NCI-H1092 (cell line): ENCODE measurements at regions not wholly inside any gene's neighbourhood (a gene's known extent, or its start where the extent isn't known, plus 50 kb on each side); places are given as distances from the start of the nearest gene placed in this dataset.

Experiments used
- DNase-seq: peaks from one replicate; lab custom pipeline; 2025; lab: John Stamatoyannopoulos, UW

GRCh38 chr20:63070301-63070625 is 63.5 kb upstream of the BHLHE23 start:
- no peak for DNase-seq

DNA sequence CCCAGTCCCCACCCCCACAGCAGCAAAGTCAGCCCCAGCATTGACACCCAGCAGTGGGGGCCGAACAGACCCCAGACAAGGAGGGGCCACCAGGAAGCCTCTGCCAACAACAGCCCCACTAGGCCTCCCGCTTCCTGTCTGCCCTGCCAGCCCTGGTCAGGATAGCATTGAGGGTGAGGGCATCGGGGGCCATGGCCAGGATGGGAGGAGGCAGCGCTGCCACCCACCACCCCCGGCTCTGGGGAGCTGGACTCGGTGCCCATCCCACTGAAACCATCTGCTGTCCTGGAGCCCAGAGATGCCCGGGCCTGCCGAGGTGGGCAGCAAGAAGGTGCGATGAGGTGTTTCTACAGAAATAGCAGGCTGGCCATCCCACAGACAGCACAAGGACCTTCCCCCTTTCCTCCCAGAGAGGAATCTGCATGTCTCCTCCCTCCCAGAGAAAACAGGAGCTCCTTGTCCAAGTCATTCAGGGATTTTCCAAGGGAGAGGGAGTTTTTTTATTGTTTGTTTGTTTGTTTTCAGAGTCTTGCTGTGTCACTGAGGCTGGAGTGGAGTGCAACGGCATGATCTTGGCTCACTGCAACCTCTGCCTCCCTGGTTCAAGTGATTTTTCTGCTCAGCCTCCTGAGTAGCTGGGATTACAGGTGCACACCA is 62.1 kb upstream of the BHLHE23 start:
- no peak for DNase-seq

GRCh38 chr20:63067721-63068560 is 61.2 kb upstream of the BHLHE23 start:
- DNase-seq, result no peak

GRCh38 chr20:63067266-63067635 is 60.5 kb upstream of the BHLHE23 start:
- DNase-seq, result no peak

GRCh38 chr20:63066506-63067265 is 59.9 kb upstream of the BHLHE23 start:
- DNase-seq, result no peak

GRCh38 chr20:63065911-63066310 is 59.1 kb upstream of the BHLHE23 start:
- DNase-seq, result no peak

DNA sequence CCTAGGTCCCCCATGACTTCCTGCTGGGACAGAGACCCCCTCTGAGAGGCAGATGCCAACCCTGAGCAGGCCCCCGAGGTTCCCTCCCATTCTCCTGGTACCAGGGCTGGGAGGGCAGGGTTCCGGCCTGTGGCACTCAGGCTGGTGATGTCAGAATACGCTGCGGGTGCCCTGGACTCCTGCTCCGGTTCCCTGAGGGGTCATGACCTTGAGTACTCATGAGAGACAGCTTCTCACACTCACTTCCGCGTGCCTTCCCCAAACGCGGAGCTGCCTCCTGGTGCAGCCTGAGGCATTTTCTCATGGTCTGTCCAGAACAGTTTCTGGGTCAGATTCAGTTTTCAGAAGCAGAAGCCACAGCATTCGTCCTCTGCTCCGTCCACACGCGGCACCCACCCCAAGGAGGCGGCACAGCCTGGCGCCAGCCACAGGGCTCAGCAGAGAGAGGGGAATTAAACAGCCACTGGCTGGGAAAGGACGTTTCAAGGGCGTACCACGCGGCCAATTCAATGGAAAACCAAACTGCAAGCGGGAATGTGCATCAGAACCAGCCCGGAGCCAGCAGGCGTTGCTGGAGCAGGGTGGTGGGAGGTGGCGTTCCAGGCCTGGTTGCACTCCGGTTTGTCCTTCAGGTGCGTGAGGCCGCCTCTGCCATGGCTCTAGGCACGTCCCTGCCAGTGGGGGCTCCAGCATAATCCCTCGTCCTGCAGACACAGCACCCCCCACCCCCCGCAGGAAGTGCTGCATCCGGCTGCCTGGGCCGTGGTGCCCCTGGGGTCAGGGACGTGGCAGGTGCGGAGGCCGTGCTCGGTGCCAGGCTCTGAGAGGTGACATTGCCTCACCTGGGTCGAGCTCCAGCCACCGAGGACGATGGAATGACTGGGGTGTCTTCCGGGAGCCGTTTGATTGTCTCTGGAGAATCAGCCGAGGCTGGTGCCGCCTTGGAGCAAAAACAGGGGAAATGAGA is 58.3 kb upstream of the BHLHE23 start:
- no peak for DNase-seq

- no peak for DNase-seq
These were observed 57.5 kb upstream of the BHLHE23 start for GRCh38 chr20:63064310-63064709.

DNA sequence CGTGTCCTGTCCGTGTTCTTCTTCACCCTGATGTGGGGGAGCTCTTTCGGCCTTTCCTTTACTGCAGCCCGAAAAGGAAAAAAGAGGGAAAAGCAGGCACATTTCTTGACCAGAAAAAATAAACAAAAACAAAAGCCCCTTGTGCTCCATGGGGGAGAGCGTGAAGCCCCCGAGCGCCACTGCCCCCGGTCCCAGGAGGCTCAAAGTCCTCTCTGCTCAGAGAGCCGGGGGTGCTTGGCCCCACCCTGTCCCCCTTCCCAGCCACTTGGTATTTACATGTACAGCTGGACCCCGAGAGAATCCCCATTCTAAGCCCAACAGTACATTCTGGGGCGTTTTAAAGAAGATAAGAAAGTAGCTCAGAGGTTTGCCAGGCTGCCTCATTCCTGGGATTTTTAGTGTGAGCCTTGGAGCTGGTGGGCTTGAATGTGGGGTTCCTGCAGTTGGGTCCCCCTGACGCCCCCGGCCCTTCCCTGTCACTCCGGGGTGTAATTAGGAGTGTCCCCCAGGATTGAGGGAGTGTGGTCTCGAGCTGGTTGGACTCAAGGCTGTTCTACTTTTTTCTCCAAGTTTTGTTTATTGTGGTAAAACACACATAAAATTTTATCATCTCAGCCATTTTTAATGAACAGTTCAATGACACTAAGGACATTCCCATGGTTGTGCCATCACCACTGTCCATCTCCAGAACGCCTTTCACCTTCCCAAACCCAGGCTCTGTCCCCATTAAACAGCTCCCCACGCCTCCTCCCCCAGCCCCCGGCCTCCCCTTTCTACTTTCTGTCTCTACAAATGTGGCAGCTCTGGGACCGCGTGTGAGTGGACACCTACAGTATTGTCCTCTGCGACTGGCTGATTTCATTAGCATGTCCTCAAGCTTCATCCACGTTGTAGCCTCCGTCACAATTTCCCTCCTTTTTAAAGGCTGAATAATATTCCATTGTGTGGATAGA is 55.7 kb upstream of the BHLHE23 start:
- DNase-seq, result no peak

- no peak for DNase-seq
These were observed 55.0 kb upstream of the BHLHE23 start for GRCh38 chr20:63061771-63062100.

DNA sequence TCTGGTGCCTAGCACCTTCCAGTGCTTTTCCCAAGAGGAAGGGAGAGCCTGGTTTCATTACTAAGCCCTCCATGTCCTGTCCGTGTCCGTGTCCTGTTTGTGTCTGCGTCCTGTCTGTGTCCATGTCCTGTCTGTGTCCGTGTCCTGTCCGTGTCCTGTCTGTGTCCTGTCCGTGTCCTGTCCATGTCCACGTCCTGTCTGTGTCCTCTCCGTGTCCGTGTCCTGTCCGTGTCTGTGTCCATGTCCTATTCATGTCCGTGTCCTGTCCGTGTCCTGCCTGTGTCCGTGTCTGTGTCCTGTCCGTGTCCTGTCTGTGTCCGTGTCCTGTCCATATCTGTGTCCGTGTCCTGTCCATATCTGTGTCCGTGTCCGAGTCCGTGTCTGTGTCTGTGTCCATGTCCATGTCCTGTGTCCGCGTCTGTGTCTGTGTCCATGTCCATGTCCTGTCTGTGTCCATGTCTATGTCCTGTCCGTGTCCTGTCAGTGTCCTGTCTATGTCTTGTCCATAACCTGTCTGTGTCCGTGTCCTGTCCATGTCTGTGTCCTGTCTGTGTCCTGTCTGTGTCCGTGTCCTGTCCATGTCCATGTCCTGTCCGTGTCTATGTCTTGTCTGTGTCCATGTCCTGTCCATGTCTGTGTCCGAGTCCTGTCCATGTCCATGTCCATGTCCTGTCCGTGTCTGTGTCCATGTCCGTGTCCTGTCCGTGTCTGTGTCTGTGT is 54.4 kb upstream of the BHLHE23 start:
- DNase-seq, result no peak

DNA sequence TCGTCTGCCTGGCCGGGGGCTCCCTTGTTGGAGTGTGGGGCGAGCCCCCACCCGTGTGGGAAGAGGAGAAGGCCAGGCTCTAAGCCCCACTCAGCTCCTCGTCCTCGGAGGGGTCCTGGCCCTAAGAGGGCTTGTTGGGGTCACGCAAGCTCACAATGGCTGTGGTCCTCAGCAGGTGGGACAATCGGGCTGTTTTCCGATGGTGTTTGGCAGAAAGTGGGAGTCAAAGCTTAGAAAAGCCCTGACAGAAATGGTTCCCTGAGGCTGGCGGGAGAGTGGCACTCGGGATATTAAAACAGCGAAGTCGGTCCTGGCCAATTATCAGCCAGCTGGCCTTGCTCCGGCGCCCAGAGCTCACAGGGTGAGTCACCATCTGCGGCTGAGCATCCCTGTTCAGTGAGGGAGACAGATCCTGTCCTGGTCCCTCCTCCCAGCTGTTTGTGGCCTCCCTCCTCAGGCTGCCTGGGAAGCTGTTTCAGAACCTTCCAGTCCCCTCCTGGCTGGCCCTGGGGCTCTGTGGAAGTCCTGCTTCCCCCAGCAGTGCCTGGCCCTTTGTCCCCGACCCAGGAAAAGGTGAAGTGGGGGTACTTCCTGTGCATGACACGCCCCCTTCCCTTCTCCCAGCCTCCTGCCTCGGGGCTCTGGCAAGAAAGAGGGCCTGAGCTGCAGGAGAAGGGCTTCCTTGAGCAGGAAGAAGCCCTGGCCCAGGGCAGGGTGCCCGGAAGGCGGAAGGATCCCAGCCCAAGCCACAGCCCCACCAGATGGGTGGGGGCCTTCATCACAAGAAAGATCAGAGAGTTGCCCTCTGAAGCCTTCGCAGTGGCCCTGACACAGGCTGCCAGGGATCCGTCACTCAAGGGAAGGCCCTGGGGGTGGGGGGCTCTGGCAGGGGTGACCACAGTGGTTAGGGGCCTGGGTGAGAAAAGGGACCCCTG is 53.6 kb upstream of the BHLHE23 start:
- DNase-seq, result no peak

- DNase-seq, result no peak
These were observed 52.9 kb upstream of the BHLHE23 start for GRCh38 chr20:63059684-63060056.

DNA sequence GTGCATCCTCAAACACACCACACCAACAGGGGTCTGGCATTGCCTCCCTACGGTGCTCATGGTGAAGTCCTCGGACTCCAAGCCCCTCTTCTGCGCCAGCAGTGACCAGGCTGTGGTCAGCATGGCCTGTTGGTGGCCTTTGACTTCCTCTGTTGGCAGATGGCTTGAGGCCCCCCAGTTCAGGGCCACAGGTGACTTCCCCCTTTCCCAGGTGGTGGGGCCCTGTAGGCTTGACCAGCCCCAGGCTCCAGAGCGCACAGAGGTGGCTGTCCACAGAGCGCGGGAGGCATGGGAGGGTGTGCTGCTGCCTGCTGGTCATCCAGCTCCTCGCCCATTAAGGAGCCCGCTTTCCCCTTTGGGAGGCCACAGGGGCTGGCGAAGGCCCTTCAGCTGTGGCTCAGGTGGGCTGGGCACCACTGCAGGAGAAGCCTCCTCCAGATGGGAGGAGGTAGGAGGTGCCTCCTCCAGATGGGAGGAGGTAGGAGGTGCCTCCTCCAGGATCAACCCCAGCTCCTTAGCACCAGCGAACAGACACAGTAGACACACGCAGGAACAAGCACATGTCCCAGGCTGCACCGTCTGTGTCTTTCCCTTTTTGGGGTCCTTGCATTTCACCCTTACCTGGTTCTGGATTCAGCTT is 52.1 kb upstream of the BHLHE23 start:
- DNase-seq, result no peak

DNA sequence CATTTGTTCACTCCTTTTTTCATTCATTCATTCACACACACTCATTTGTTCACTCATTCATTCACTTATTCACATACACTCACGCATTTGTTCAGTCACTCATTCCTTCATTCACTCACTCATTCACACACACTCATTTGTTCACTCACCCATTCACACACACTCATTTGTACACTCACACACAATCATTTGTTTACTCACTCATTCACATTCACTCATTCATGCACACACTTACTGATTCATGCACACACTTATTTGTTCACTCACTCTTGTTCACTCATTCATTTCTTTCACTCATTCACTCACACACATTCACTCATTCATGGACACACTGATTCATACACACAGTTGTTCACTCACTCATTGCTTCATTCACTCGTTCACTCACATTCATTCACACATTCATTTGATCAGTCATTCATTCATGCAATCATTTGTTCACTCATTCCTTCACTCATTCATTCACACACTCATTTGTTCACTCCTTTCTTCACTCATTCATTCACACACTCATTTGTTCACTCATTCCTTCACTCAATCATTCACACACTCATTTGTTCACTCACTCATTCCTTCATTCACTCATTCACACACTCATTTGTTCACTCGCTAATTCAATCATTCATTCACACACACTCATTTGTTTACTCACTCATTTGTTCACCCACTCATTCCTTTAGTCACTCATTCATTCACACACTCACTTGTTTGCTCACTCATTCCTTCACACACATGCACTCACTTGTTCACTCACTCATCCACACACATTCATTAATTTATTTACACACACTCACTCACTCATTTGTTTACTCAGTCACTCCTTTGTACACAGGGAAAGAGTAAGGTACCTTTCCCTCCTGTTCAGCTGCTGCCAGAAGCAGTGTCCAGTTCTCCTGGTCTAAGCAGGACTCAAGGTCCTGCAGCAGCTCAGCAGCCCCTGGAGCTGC is 50.7 kb upstream of the BHLHE23 start:
- no peak for DNase-seq

DNA sequence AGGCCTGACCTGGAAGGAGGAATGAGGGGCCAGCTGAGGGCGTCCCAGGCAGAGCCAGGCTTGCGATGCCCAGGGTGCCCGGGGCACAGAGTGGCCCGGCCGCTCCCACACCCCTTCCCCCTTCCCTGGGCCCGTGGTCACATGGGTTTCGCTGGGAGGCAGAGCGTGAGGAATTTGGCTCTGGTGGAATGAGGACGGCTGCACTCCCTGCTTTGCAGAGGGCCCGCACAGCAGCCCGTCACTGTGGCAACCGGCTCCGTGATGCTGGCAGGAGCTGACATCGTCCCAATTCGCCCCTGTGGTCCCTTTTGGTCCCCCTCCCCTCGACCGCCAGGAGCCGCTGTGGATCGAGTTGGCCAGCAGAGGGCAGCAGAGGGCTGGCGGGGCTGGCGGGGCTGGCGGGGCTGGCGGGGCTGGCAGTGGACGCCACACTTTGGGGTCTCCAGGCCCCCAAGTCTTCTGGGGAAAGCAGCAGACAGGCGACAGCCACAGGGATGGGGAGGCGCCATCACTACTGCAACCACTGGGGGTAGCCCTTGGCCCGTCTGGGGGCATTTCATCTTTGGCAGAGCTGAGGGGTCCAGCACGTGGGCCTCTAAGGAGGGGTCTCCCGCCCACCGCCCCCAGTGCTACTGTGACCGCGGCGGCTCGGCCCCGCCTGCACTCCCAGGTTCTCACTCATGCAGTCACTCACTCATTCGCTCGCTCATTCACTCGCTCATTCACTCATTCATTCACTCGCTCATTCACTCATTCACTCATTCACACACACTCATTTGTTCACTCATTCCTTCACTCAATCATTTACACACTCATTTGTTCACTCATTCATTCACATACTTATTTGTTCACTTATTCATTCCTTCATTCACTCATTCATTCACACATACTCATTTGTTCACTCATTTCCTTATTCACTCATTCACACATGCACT is 49.7 kb upstream of the BHLHE23 start:
- DNase-seq, result peak; percentile 38
